Right atrium auricular region (tissue), 2 donors: ENCODE measurements at regions not wholly inside any gene's neighbourhood (a gene's known extent, or its start where the extent isn't known, plus 50 kb on each side); places are given as distances from the start of the nearest gene placed in this dataset.

ENCODE experiments used
- DNase-seq: peaks from one replicate; pipeline ENCODE4 v3.0.0-alpha.2; 2019; ENCODE audit warnings: low spot score
- H3K27ac ChIP-seq, 2 donors: fragments of 200-600 bp; sonication (generic); 1 replicate in 1 of 2; 2 replicates in 1 of 2; pipeline ENCODE4 v1.5.1; 2016 to 2019
- H3K27me3 ChIP-seq, 2 donors: fragments of 200-600 bp; sonication (generic); one replicate each; pipeline versions ENCODE4 v1.5.1 to v1.6.0; 2017 to 2019
- H3K36me3 ChIP-seq: fragments of 200-600 bp; sonication (generic); one replicate; pipeline ENCODE4 v1.5.1; 2016
- H3K4me1 ChIP-seq, 2 donors: fragments of 200-600 bp; sonication (generic); one replicate each; pipeline versions ENCODE4 v1.5.1 to v1.6.0; 2017 to 2019
- H3K4me3 ChIP-seq, 2 donors: fragments of 200-600 bp; sonication (generic); 1 replicate in 1 of 2; 2 replicates in 1 of 2; pipeline ENCODE4 v1.5.1; 2017 to 2019; ENCODE audit warnings: mild to moderate bottlenecking in 1 of 2, moderate library complexity in 1 of 2
- H3K9me3 ChIP-seq, 2 donors: fragments of 200-600 bp; sonication (generic); one replicate each; pipeline ENCODE4 v1.5.1; 2019
- TF ChIP-seq, protein P1 (sequence below), 2 donors: fragments of 200-600 bp; sonication (generic); IDR thresholded peaks; one replicate each; pipeline ENCODE4 v1.5.1; 2019; ENCODE audit warnings: antibody characterized with exemption in 2 of 2

GRCh38 chr2:136342138-136342537 is 224.2 kb upstream of the CXCR4 start:
- no peak for DNase-seq
- H3K36me3 ChIP-seq = no peaks in the 10 kb centered on the region

GRCh38 chr2:136334967-136335366 is 217.0 kb upstream of the CXCR4 start:
- TF ChIP-seq, protein P1, sequence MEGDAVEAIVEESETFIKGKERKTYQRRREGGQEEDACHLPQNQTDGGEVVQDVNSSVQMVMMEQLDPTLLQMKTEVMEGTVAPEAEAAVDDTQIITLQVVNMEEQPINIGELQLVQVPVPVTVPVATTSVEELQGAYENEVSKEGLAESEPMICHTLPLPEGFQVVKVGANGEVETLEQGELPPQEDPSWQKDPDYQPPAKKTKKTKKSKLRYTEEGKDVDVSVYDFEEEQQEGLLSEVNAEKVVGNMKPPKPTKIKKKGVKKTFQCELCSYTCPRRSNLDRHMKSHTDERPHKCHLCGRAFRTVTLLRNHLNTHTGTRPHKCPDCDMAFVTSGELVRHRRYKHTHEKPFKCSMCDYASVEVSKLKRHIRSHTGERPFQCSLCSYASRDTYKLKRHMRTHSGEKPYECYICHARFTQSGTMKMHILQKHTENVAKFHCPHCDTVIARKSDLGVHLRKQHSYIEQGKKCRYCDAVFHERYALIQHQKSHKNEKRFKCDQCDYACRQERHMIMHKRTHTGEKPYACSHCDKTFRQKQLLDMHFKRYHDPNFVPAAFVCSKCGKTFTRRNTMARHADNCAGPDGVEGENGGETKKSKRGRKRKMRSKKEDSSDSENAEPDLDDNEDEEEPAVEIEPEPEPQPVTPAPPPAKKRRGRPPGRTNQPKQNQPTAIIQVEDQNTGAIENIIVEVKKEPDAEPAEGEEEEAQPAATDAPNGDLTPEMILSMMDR (IDR thresholded peaks at IDR 0.05) = no peak
- Histone ChIP-seq H3K27ac (no peak overlapping the region), H3K4me1 (no peaks in the 10 kb centered on the region), H3K36me3 (no peaks in the 10 kb centered on the region), H3K9me3 (peaks cover 0 to 3% of the 10 kb centered on the region in 2 donors), H3K4me3 (no peak overlapping the region), H3K27me3 (no peaks in the 10 kb centered on the region)
- no peak for DNase-seq

More at GRCh38 chr2:136342138-136342537, 224.2 kb upstream of the CXCR4 start:
- TF ChIP-seq, protein P1 (IDR thresholded peaks at IDR 0.05) = no peak
- Histone ChIP-seq H3K4me3 (no peak overlapping the region), H3K27ac (no peak overlapping the region), H3K4me1 (no peaks in the 10 kb centered on the region), H3K27me3 (no peaks in the 10 kb centered on the region), H3K9me3 (peaks cover 0 to 3% of the 10 kb centered on the region in 2 donors)

DNA sequence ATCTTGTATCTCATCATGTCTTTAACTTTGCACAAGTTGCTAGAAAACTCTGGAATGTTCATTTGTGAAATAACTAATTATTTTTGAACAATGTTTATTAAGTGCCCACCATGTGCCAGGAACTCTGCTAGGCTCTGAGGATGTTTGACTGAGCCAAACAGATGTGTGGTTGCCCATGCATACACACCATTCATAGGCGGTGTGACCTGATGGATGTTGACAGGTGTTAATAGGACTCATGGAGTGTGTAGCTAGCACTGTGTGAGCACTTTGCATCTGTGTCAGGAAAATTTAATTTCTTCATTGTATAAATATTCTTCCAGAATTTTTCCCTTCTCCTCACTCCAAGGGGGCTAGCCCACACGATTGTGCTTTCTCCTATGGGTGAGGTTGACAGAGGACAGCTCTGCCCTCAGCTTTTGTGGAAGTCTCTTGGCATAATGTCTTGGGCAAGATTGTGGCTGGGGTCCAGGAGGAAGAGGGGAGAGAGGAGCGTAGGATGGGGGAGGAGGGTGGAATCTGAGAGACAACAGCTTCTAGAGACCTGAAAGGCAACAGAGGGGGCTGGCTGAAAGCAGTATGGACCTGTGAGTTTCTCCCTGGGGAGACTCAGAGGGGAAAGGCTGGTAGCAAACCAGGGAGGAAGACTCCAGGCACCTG is 214.6 kb upstream of the CXCR4 start:
- Histone ChIP-seq H3K27me3 (no peaks in the 10 kb centered on the region), H3K9me3 (no peaks in the 10 kb centered on the region), H3K4me3 (no peak overlapping the region), H3K4me1 (no peaks in the 10 kb centered on the region), H3K27ac (no peak overlapping the region), H3K36me3 (no peaks in the 10 kb centered on the region)
- TF ChIP-seq, protein P1 (IDR thresholded peaks at IDR 0.05) = no peak
- no peak for DNase-seq

- TF ChIP-seq, protein P1 (IDR thresholded peaks at IDR 0.05) = no peak
- Histone ChIP-seq H3K9me3 (no peaks in the 10 kb centered on the region), H3K27ac (no peak overlapping the region), H3K27me3 (no peaks in the 10 kb centered on the region), H3K36me3 (no peaks in the 10 kb centered on the region), H3K4me1 (no peaks in the 10 kb centered on the region), H3K4me3 (no peak overlapping the region)
- no peak for DNase-seq
Observed at GRCh38 chr2:136331226-136331625, 213.3 kb upstream of the CXCR4 start.

DNA sequence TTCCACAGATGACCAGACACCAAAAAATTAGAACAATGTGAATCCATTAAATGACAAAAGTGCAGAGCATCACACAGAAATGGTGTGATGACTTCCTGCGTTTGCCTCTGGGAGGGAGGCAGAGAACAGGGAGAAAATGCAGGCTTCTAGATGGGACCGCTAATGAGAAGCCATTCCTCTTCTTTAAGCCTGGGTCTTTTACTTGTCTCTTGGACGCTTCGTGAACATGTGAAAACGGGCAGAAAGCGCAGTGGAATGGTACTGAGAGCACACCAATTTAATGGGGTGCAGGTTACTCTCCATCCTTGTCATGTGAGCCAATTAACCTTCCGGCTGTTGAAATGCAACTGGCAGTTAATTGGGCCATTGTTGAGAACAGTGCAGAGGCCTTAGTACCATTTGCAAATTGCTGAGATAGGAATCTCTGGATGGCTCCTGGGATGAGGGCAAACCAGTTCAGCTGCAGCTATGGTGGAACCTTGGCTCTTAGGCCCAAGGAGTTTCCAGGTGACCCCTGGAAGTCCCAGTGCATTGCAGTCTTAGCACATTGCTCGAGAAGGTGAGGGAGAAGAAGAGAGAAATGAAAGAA is 210.4 kb upstream of the CXCR4 start:
- H3K27me3 ChIP-seq = no peaks in the 10 kb centered on the region
- H3K4me3 ChIP-seq = no peak overlapping the region
- H3K36me3 ChIP-seq = no peaks in the 10 kb centered on the region
- no peak overlapping the region for H3K27ac ChIP-seq
- H3K9me3 ChIP-seq = no peaks in the 10 kb centered on the region
- TF ChIP-seq, protein P1 (IDR thresholded peaks at IDR 0.05) = no peak
- DNase-seq = no peak
- H3K4me1 ChIP-seq = no peaks in the 10 kb centered on the region
